Prostate gland (tissue), 2 donors: ENCODE measurements at regions not wholly inside any gene's neighbourhood (a gene's known extent, or its start where the extent isn't known, plus 50 kb on each side); places are given as distances from the start of the nearest gene placed in this dataset.

ENCODE experiments used
- POLR2A ChIP-seq: fragments of 450-650 bp; IDR thresholded peaks from one replicate; pipeline ENCODE4 v1.6.1; 2016; ENCODE audit warnings: antibody characterized with exemption, mild to moderate bottlenecking
- POLR2AphosphoS5 ChIP-seq: sonication (generic); formaldehyde crosslinking; IDR thresholded peaks from one replicate; pipeline ENCODE4 v1.6.1; 2017; ENCODE audit warnings: antibody characterized with exemption
- TF ChIP-seq, protein P1 (sequence below), 4 experiments: fragments of 200-600 bp in 2 of 4; fragments of 450-650 bp in 2 of 4; sonication (generic) in 2 of 4; IDR thresholded peaks; 1 replicate in 3 of 4; 2 replicates in 1 of 4; pipeline ENCODE4 v1.5.1; 2016 to 2019; ENCODE audit warnings: antibody characterized with exemption in 4 of 4, mild to moderate bottlenecking in 2 of 4, moderate library complexity in 2 of 4

GRCh38 chr9:6114424-6114823, 99.0 kb upstream of the RANBP6 start:
- TF ChIP-seq, protein P1, sequence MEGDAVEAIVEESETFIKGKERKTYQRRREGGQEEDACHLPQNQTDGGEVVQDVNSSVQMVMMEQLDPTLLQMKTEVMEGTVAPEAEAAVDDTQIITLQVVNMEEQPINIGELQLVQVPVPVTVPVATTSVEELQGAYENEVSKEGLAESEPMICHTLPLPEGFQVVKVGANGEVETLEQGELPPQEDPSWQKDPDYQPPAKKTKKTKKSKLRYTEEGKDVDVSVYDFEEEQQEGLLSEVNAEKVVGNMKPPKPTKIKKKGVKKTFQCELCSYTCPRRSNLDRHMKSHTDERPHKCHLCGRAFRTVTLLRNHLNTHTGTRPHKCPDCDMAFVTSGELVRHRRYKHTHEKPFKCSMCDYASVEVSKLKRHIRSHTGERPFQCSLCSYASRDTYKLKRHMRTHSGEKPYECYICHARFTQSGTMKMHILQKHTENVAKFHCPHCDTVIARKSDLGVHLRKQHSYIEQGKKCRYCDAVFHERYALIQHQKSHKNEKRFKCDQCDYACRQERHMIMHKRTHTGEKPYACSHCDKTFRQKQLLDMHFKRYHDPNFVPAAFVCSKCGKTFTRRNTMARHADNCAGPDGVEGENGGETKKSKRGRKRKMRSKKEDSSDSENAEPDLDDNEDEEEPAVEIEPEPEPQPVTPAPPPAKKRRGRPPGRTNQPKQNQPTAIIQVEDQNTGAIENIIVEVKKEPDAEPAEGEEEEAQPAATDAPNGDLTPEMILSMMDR (IDR thresholded peaks at IDR 0.05), result no peak
- TF ChIP-seq POLR2A (no peak), POLR2AphosphoS5 (no peak)
